Thyroid gland (tissue), 4 donors: ENCODE measurements at regions not wholly inside any gene's neighbourhood (a gene's known extent, or its start where the extent isn't known, plus 50 kb on each side); places are given as distances from the start of the nearest gene placed in this dataset.

ENCODE experiments used
- POLR2A ChIP-seq, 2 donors: fragments of 450-650 bp; IDR thresholded peaks; one replicate each; pipeline ENCODE4 v1.6.1; 2017; ENCODE audit warnings: antibody characterized with exemption in 2 of 2, mild to moderate bottlenecking in 2 of 2, moderate library complexity in 1 of 2
- TF ChIP-seq, protein P1 (sequence below), 6 experiments: fragments of 200-600 bp in 3 of 6; fragments of 450-650 bp in 3 of 6; sonication (generic) in 3 of 6; IDR thresholded peaks; one replicate each; pipeline ENCODE4 v1.5.1; 2016 to 2019; ENCODE audit warnings: antibody characterized with exemption in 6 of 6, mild to moderate bottlenecking in 2 of 6, inconsistent platforms in 1 of 6, moderate library complexity in 1 of 6

DNA sequence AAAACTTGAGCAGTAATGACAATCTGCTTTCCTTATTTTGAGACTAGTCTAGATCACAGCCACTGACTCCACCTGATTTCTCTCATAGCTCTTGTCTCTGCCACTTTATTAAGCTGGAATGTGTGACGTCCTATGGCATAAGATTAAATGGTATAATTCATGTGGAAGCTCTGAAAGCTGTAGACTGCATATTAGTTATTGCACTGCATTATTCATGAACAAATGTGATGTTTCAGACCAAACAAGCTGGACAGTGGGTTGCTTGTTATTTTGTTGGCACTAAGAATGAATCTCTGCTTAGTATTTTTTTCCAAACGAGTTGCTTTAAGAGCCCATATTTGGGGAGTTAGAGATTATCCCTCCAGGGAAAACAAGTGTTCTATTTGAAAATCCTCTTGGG lies 1218.5 kb downstream of the SUCLG1 start:
- TF ChIP-seq, protein P1, sequence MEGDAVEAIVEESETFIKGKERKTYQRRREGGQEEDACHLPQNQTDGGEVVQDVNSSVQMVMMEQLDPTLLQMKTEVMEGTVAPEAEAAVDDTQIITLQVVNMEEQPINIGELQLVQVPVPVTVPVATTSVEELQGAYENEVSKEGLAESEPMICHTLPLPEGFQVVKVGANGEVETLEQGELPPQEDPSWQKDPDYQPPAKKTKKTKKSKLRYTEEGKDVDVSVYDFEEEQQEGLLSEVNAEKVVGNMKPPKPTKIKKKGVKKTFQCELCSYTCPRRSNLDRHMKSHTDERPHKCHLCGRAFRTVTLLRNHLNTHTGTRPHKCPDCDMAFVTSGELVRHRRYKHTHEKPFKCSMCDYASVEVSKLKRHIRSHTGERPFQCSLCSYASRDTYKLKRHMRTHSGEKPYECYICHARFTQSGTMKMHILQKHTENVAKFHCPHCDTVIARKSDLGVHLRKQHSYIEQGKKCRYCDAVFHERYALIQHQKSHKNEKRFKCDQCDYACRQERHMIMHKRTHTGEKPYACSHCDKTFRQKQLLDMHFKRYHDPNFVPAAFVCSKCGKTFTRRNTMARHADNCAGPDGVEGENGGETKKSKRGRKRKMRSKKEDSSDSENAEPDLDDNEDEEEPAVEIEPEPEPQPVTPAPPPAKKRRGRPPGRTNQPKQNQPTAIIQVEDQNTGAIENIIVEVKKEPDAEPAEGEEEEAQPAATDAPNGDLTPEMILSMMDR (IDR thresholded peaks at IDR 0.05) = no peak
- TF ChIP-seq POLR2A (IDR thresholded peaks at IDR 0.05) = no peak
